T-helper 2 cell treated with Interferon-gamma antibody and Interleukin-4, amounts not matched to agents 5 μg/mL and 100 μg/mL, for 36 hours (primary cell): ENCODE measurements at regions not wholly inside any gene's neighbourhood (a gene's known extent, or its start where the extent isn't known, plus 50 kb on each side); places are given as distances from the start of the nearest gene placed in this dataset.

Experiments used
- DNase-seq: peaks from one replicate; pipeline ENCODE4 v3.0.0; 2021; ENCODE audit warnings: low spot score
- H3K27ac Mint-ChIP-seq: one replicate; pipeline ENCODE4 v1.8.0; 2021; ENCODE audit warnings: mild to moderate bottlenecking, mixed read lengths
- H3K27me3 Mint-ChIP-seq: one replicate; pipeline ENCODE4 v1.8.0; 2021; ENCODE audit warnings: low read depth, mixed read lengths
- H3K36me3 Mint-ChIP-seq: one replicate; pipeline ENCODE4 v1.8.0; 2021; ENCODE audit warnings: low read depth, mixed read lengths
- H3K4me1 Mint-ChIP-seq: one replicate; pipeline ENCODE4 v1.8.0; 2021; ENCODE audit warnings: low read depth, mixed read lengths
- H3K4me3 Mint-ChIP-seq: one replicate; pipeline ENCODE4 v1.8.0; 2022; ENCODE audit warnings: mild to moderate bottlenecking, moderate library complexity, mixed read lengths
- H3K9me3 Mint-ChIP-seq: one replicate; pipeline ENCODE4 v1.8.0; 2021; ENCODE audit warnings: mixed read lengths

- Mint-ChIP-seq H3K27ac (no peak overlapping the region), H3K27me3 (no peaks in the 10 kb centered on the region), H3K36me3 (no peaks in the 10 kb centered on the region), H3K9me3 (no peaks in the 10 kb centered on the region), H3K4me3 (no peak overlapping the region), H3K4me1 (no peaks in the 10 kb centered on the region)
- no peak for DNase-seq
Measured at GRCh38 chr6:9481292-9482029, 933.4 kb downstream of the TFAP2A start.

DNA sequence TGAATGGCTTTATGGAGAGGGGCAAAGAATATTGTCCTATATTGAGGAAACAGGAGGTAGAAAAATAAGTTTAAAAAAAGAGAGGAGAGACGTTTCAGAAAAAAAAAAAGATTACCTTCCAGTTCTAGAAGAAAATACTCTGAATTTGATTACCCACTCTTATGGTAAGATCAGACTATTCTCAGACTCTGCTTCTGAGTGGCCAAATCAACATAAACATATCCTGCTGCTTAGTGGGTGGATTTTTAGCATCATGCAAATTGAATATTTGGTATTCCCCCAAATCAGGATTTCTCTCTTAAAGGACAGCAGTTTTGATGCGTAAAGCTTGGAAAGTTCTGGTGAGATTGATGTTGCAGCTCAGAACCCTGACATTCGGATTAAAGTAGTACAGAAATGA lies 946.6 kb downstream of the TFAP2A start:
- no peaks in the 10 kb centered on the region for H3K36me3 Mint-ChIP-seq

GRCh38 chr6:9467741-9468140 lies 947.1 kb downstream of the TFAP2A start:
- Mint-ChIP-seq H3K36me3 (no peaks in the 10 kb centered on the region), H3K9me3 (peaks cover 5% of the 10 kb centered on the region), H3K27me3 (no peaks in the 10 kb centered on the region), H3K4me1 (no peaks in the 10 kb centered on the region), H3K4me3 (no peak overlapping the region), H3K27ac (no peak overlapping the region)
- no peak for DNase-seq

More for the DNA sequence above, 946.6 kb downstream of the TFAP2A start:
- no peak for DNase-seq
- Mint-ChIP-seq H3K4me3 (no peak overlapping the region), H3K27ac (no peak overlapping the region), H3K27me3 (no peaks in the 10 kb centered on the region), H3K9me3 (peaks cover 5% of the 10 kb centered on the region), H3K4me1 (no peaks in the 10 kb centered on the region)

- H3K4me1 Mint-ChIP-seq, result no peaks in the 10 kb centered on the region
- no peak overlapping the region for H3K4me3 Mint-ChIP-seq
- no peaks in the 10 kb centered on the region for H3K36me3 Mint-ChIP-seq
- DNase-seq, result no peak
- H3K9me3 Mint-ChIP-seq, result peaks cover 8% of the 10 kb centered on the region
- H3K27ac Mint-ChIP-seq, result no peak overlapping the region
- no peaks in the 10 kb centered on the region for H3K27me3 Mint-ChIP-seq
Measured at GRCh38 chr6:9464583-9464982, 950.3 kb downstream of the TFAP2A start.

DNA sequence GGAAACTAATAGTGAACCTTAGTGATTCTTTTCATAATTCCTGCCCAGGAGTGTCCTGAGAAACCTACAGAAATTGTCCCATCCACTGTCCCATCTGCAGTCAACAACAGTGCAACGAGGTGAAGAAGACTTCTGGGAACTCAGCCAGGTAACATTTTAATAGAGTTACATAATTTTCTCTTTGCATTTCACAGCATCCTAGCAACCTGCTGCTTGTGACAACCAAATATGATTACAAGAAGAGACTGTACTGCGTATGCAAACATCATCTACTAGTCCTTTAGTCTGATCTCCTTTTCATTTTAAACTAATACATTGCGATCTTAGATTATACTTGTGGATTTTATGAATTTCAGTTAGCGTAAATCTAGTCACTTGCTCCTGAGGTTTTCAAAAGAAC lies 951.6 kb downstream of the TFAP2A start:
- Mint-ChIP-seq H3K36me3 (no peaks in the 10 kb centered on the region), H3K4me3 (no peak overlapping the region), H3K9me3 (peaks cover 8% of the 10 kb centered on the region), H3K27ac (no peak overlapping the region), H3K27me3 (no peaks in the 10 kb centered on the region), H3K4me1 (no peaks in the 10 kb centered on the region)
- no peak for DNase-seq

DNA sequence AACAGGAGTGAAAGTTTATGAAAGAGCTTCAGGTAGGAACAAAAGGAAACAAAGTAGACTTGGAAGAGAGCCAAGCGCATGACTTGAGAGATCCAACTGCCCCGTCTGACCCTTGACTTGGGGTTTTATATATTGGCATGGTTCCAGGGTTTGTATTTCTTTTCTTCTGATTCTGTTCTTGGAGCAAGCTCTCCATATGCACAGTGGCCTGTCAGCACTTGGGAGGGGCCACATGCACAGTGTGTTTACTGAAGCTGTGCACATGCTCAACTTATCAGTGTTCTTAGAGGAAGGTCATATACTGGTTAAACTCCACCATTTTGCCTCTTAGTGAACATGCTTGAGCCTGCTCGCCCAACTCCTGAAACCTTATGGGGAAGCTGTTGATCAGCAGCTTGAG lies 953.7 kb downstream of the TFAP2A start:
- DNase-seq, result no peak
- Mint-ChIP-seq H3K4me1 (no peaks in the 10 kb centered on the region), H3K36me3 (no peaks in the 10 kb centered on the region), H3K27ac (no peak overlapping the region), H3K9me3 (peaks cover 4% of the 10 kb centered on the region), H3K4me3 (no peak overlapping the region), H3K27me3 (no peaks in the 10 kb centered on the region)

DNA sequence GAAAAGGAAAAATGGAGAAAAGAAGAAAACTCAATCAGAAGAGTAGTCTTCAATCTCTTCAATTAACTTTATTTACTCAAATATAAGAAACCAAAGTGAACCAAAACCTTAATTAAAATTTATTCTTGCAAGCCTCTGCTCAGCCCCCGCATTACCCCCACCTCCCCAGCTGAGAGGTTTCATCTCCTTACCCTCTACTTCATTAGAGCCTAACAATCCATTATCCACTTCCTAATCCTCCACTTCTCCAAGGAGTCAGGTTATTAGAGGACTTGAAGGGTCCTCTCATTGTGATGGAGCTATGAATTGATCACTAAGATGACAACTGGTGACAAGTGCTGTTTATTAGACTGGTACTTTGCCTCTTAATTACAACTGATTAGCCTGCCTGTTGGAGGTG lies 956.5 kb downstream of the TFAP2A start:
- peaks cover 4% of the 10 kb centered on the region for H3K9me3 Mint-ChIP-seq
- H3K4me3 Mint-ChIP-seq, result no peak overlapping the region
- DNase-seq, result no peak
- H3K27ac Mint-ChIP-seq, result no peak overlapping the region
- H3K36me3 Mint-ChIP-seq, result no peaks in the 10 kb centered on the region
- H3K27me3 Mint-ChIP-seq, result no peaks in the 10 kb centered on the region
- H3K4me1 Mint-ChIP-seq, result no peaks in the 10 kb centered on the region

DNA sequence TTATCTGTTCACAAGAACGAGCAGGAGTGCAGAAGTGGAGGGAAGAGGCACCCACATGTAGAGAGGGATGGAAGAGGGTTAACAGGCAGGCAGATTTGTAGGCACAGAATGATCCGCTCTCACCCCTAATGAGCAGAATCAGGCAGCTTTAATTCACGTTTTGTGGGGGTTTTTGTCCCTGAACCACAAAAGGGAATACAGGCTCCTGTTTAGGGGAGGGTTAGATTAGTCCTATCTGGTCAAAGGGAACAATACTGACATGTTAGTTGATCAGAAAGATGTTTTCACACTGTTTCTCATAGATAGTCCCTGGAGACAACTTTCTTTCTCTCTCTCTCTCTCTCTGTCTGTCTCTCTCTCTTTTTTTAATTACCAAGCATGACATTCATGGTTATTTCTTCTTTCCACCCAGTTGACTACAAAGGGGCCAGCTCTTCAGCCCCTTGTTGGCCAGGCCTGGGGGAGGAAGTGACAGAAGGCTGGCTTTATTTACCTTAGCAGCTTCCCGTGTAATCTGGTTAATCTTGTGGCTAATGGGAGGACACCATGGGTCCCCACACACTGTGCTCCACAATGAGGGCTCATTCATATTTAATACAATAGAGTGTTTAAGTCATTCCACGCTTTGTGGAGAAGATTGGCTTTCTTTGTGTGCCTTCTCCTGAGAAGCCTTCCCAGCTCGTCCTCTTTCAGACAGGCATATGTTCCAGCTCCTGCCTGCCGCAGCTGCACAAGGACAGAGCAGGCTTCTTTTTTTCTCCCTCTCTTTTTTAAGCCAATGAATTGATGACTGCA lies 958.8 kb downstream of the TFAP2A start:
- Mint-ChIP-seq H3K27me3 (no peaks in the 10 kb centered on the region), H3K4me1 (no peaks in the 10 kb centered on the region), H3K4me3 (no peak overlapping the region), H3K9me3 (peaks cover 2% of the 10 kb centered on the region), H3K27ac (no peak overlapping the region), H3K36me3 (no peaks in the 10 kb centered on the region)
- no peak for DNase-seq

GRCh38 chr6:9439621-9440330 lies 975.1 kb downstream of the TFAP2A start:
- Mint-ChIP-seq H3K27me3 (no peaks in the 10 kb centered on the region), H3K36me3 (no peaks in the 10 kb centered on the region), H3K27ac (no peak overlapping the region), H3K4me1 (no peaks in the 10 kb centered on the region), H3K4me3 (no peak overlapping the region), H3K9me3 (peaks cover 8% of the 10 kb centered on the region)
- DNase-seq, result no peak

- H3K4me3 Mint-ChIP-seq, result no peak overlapping the region
- no peaks in the 10 kb centered on the region for H3K27me3 Mint-ChIP-seq
- no peak for DNase-seq
- H3K36me3 Mint-ChIP-seq, result no peaks in the 10 kb centered on the region
- H3K27ac Mint-ChIP-seq, result no peak overlapping the region
- H3K4me1 Mint-ChIP-seq, result no peaks in the 10 kb centered on the region
- H3K9me3 Mint-ChIP-seq, result peaks cover 6% of the 10 kb centered on the region
Measured at GRCh38 chr6:9437836-9438235, 977.0 kb downstream of the TFAP2A start.

DNA sequence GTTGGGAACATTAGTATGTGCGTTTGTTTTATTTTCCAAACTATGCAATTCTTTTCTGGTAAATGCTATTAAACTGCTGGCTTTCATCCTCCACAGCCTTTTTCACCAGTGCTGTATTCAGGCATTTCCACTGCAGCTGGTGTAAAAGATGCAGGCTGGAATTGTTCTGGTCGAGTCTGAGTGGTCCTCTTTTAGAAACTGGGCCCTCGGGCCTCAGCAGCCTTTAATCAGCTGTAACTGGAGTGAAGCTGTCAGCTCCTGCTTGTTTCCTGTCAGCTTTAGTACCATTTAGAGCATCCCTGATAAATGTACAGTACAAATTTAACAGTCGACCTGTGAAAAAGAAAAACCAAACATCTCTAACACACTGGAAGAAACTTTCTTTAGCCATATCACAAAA lies 979.6 kb downstream of the TFAP2A start:
- Mint-ChIP-seq H3K9me3 (peaks cover 10% of the 10 kb centered on the region), H3K36me3 (no peaks in the 10 kb centered on the region), H3K27ac (no peak overlapping the region), H3K4me1 (no peaks in the 10 kb centered on the region), H3K4me3 (no peak overlapping the region), H3K27me3 (no peaks in the 10 kb centered on the region)
- no peak for DNase-seq

GRCh38 chr6:9431945-9432344 lies 982.9 kb downstream of the TFAP2A start:
- Mint-ChIP-seq H3K27me3 (no peaks in the 10 kb centered on the region), H3K4me1 (no peaks in the 10 kb centered on the region), H3K4me3 (no peak overlapping the region), H3K36me3 (no peaks in the 10 kb centered on the region), H3K27ac (no peak overlapping the region), H3K9me3 (peaks cover 17% of the 10 kb centered on the region)
- DNase-seq, result no peak

GRCh38 chr6:9428421-9429172 lies 986.3 kb downstream of the TFAP2A start:
- H3K27me3 Mint-ChIP-seq, result no peaks in the 10 kb centered on the region
- no peaks in the 10 kb centered on the region for H3K36me3 Mint-ChIP-seq
- no peak overlapping the region for H3K27ac Mint-ChIP-seq
- H3K4me1 Mint-ChIP-seq, result no peaks in the 10 kb centered on the region
- peaks cover 18% of the 10 kb centered on the region for H3K9me3 Mint-ChIP-seq
- no peak overlapping the region for H3K4me3 Mint-ChIP-seq
- DNase-seq, result no peak
